Caco-2 (cell line): ENCODE measurements at regions not wholly inside any gene's neighbourhood (a gene's known extent, or its start where the extent isn't known, plus 50 kb on each side); places are given as distances from the start of the nearest gene placed in this dataset.

Source experiments
- BruUV-seq: library from RNA; stranded (reverse); fragments of 400-500 nt; replicated peaks from 2 replicates; lab custom pipeline; 2021; lab: Mats Ljungman, UMichigan
- CTCF ChIA-PET: fragments of 300-600 bp; sonication (Branson Sonifier 250); formaldehyde crosslinking; loops from one replicate; lab custom pipeline; 2022; ENCODE audit warnings: antibody characterized with exemption; lab: Charles Lee
- POLR2A ChIA-PET: fragments of 300-600 bp; sonication (Branson Sonifier 250); formaldehyde crosslinking; loops from one replicate; lab custom pipeline; 2022; ENCODE audit warnings: antibody characterized with exemption; lab: Charles Lee
- DNase-seq, 2 experiments: peaks; one replicate each; pipeline versions ENCODE4 v3.0.0 to v3.0.0-alpha.2; 2020 to 2022
- H3K27me3 ChIP-seq: replicated peaks from 2 replicates; pipeline ENCODE4 v1.6.0; 2011; ENCODE audit warnings: low read length; ENCODE audit not compliant: control insufficient read depth, insufficient read depth
- H3K36me3 ChIP-seq: 2 replicates; pipeline ENCODE4 v1.5.1; 2011; ENCODE audit warnings: low read length; ENCODE audit not compliant: control insufficient read depth, insufficient read depth
- H3K4me1 ChIP-seq: fragments of 250-450 bp; sonication (Bioruptor Pico); 2 replicates; pipeline ENCODE4 v1.5.1; 2020; ENCODE audit warnings: mild to moderate bottlenecking
- H3K4me3 ChIP-seq: 2 replicates; pipeline ENCODE4 v1.5.1; 2011; ENCODE audit warnings: low read depth, mild to moderate bottlenecking, control low read depth, low read length
- H3K9me3 ChIP-seq: fragments of 250-450 bp; sonication (Bioruptor Pico); 2 replicates; pipeline ENCODE4 v1.5.1; 2020; ENCODE audit warnings: mild to moderate bottlenecking, moderate library complexity
- H3K27ac Mint-ChIP-seq: one replicate; pipeline ENCODE4 v1.8.0; 2022; ENCODE audit warnings: mixed read lengths; ENCODE audit not compliant: unreplicated experiment
- H3K27me3 Mint-ChIP-seq: one replicate; pipeline ENCODE4 v1.8.0; 2022; ENCODE audit warnings: mixed read lengths; ENCODE audit not compliant: insufficient read depth, unreplicated experiment
- H3K36me3 Mint-ChIP-seq: one replicate; pipeline ENCODE4 v1.8.0; 2022; ENCODE audit warnings: mild to moderate bottlenecking, mixed read lengths; ENCODE audit not compliant: insufficient read depth, unreplicated experiment
- H3K4me1 Mint-ChIP-seq: one replicate; pipeline ENCODE4 v1.8.0; 2022; ENCODE audit warnings: low read depth, mixed read lengths; ENCODE audit not compliant: unreplicated experiment
- H3K4me3 Mint-ChIP-seq: one replicate; pipeline ENCODE4 v1.8.0; 2022; ENCODE audit warnings: mild to moderate bottlenecking, moderate library complexity, mixed read lengths; ENCODE audit not compliant: unreplicated experiment
- H3K9me3 Mint-ChIP-seq: one replicate; pipeline ENCODE4 v1.8.0; 2022; ENCODE audit warnings: mixed read lengths; ENCODE audit not compliant: unreplicated experiment
- CTCF ChIP-seq, 2 experiments: fragments of 200-600 bp in 1 of 2; IDR thresholded peaks; 1 replicate in 1 of 2; 2 replicates in 1 of 2; pipeline versions ENCODE4 v1.5.1 to v1.8.0; 2011 to 2022; ENCODE audit warnings: antibody characterized with exemption in 1 of 2, control low read depth in 1 of 2, inconsistent platforms in 1 of 2, low read depth in 1 of 2, low read length in 1 of 2, mild to moderate bottlenecking in 1 of 2, moderate library complexity in 1 of 2; ENCODE audit not compliant: insufficient read depth in 1 of 2, severe bottlenecking in 1 of 2, unreplicated experiment in 1 of 2
- intact Hi-C: fragments of 100-400 bp; cut with micrococcal nuclease; formaldehyde crosslinking; loops from one replicate; pipeline ENCODE4 v1.10.0; 2022; ENCODE audit not compliant: unreplicated experiment

GRCh38 chr9:12141422-12141821 is 551.8 kb upstream of the TYRP1 start:
- no peaks in the 10 kb centered on the region for H3K4me1 ChIP-seq
- H3K27me3 ChIP-seq = no peaks in the 10 kb centered on the region
- no peak for DNase-seq
- no peaks in the 10 kb centered on the region for H3K36me3 Mint-ChIP-seq
- H3K9me3 ChIP-seq = no peaks in the 10 kb centered on the region
- no peak overlapping the region for H3K4me3 Mint-ChIP-seq
- TF ChIP-seq CTCF (IDR thresholded peaks at IDR 0.05; ENCODE audit: insufficient read depth in 1 of 2, low read depth in 1 of 2, low read length in 1 of 2, severe bottlenecking in 1 of 2, unreplicated experiment in 1 of 2) = no peak
- intact Hi-C loops = no loop called here
- H3K4me1 Mint-ChIP-seq = no peaks in the 10 kb centered on the region
- H3K27me3 Mint-ChIP-seq = no peaks in the 10 kb centered on the region
- no peak overlapping the region for H3K27ac Mint-ChIP-seq
- H3K4me3 ChIP-seq = no peak overlapping the region
- no peaks in the 10 kb centered on the region for H3K36me3 ChIP-seq
- no peaks in the 10 kb centered on the region for H3K9me3 Mint-ChIP-seq
- CTCF ChIA-PET = no interaction called here
- no TSS peak for BruUV-seq
- POLR2A ChIA-PET = no interaction called here

GRCh38 chr9:12155401-12156134 is 537.6 kb upstream of the TYRP1 start:
- no peaks in the 10 kb centered on the region for H3K4me1 ChIP-seq
- H3K9me3 ChIP-seq = no peaks in the 10 kb centered on the region
- H3K27me3 Mint-ChIP-seq = no peaks in the 10 kb centered on the region
- no peaks in the 10 kb centered on the region for H3K27me3 ChIP-seq
- H3K4me3 Mint-ChIP-seq = no peak overlapping the region
- H3K36me3 Mint-ChIP-seq = no peaks in the 10 kb centered on the region
- no peaks in the 10 kb centered on the region for H3K4me1 Mint-ChIP-seq
- DNase-seq = no peak
- no peak overlapping the region for H3K27ac Mint-ChIP-seq
- no peaks in the 10 kb centered on the region for H3K9me3 Mint-ChIP-seq
- no peak overlapping the region for H3K4me3 ChIP-seq
- no peaks in the 10 kb centered on the region for H3K36me3 ChIP-seq
- no peak for TF ChIP-seq CTCF (IDR thresholded peaks at IDR 0.05; ENCODE audit: insufficient read depth in 1 of 2, low read depth in 1 of 2, low read length in 1 of 2, severe bottlenecking in 1 of 2, unreplicated experiment in 1 of 2)
- no TSS peak for BruUV-seq
- intact Hi-C loops = no loop called here
- POLR2A ChIA-PET = no interaction called here
- CTCF ChIA-PET = no interaction called here

- no peaks in the 10 kb centered on the region for H3K4me1 Mint-ChIP-seq
- ChIA-PET CTCF (no interaction called here), POLR2A (no interaction called here)
- no peak for DNase-seq
- H3K36me3 Mint-ChIP-seq = no peaks in the 10 kb centered on the region
- intact Hi-C loops = no loop called here
- no peak overlapping the region for H3K4me3 Mint-ChIP-seq
- Histone ChIP-seq H3K4me3 (no peak overlapping the region), H3K27me3 (no peaks in the 10 kb centered on the region), H3K4me1 (no peaks in the 10 kb centered on the region), H3K9me3 (no peaks in the 10 kb centered on the region), H3K36me3 (no peaks in the 10 kb centered on the region)
- H3K27ac Mint-ChIP-seq = no peak overlapping the region
- TF ChIP-seq CTCF (IDR thresholded peaks at IDR 0.05; ENCODE audit: insufficient read depth in 1 of 2, low read depth in 1 of 2, low read length in 1 of 2, severe bottlenecking in 1 of 2, unreplicated experiment in 1 of 2) = no peak
- no peaks in the 10 kb centered on the region for H3K9me3 Mint-ChIP-seq
- BruUV-seq = no TSS peak
- no peaks in the 10 kb centered on the region for H3K27me3 Mint-ChIP-seq
Observed at GRCh38 chr9:12162181-12162815, 530.9 kb upstream of the TYRP1 start.
